ENCODE measurements at regions not wholly inside any gene's neighbourhood (a gene's known extent, or its start where the extent isn't known, plus 50 kb on each side); places are given as distances from the start of the nearest gene placed in this dataset.
"Not testable (repeated sequence)": the region's sequence is repeated elsewhere in the genome, so short reads cannot be mapped to it uniquely, and the experiment has no call there.

DNA sequence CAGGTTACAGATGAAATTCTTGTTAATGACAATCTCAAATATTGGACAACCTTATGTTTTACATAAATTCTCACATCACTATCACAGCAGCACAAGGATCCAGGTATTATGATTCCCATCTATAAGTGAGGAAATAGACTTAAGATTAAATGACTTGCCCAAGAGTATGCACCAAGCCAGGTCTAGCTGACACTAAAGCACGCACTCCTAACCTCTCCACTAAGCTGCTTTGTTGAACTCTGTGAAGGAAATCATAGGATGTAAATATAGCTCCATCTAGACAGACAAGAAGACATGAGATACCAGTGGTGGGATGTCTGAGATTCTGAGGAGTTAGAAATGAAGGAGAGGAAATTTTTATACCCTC is 87.9 kb downstream of the PHLDA1 start:
- no peak for DNase-seq (ENCODE audit: low read depth in 3 of 3)

DNA sequence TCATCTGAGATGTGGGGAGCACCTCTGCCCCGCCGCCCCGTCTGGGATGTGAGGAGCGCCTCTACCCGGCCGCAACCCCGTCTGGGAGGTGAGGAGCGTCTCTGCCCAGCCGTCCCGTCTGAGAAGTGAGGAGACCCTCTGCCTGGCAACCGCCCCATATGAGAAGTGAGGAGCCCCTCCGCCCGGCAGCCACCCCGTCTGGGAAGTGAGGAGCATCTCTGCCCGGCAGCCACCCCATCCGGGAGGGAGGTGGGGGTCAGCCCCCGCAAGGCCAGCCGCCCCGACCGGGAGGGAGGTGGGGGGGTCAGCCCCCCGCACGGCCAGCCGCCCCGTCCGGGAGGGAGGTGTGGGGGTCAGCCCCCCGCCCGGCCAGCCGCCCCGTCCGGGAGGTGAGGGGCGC is 89.9 kb downstream of the PHLDA1 start:
- not testable (repeated sequence) for DNase-seq (ENCODE audit: low read depth in 3 of 3)

DNA sequence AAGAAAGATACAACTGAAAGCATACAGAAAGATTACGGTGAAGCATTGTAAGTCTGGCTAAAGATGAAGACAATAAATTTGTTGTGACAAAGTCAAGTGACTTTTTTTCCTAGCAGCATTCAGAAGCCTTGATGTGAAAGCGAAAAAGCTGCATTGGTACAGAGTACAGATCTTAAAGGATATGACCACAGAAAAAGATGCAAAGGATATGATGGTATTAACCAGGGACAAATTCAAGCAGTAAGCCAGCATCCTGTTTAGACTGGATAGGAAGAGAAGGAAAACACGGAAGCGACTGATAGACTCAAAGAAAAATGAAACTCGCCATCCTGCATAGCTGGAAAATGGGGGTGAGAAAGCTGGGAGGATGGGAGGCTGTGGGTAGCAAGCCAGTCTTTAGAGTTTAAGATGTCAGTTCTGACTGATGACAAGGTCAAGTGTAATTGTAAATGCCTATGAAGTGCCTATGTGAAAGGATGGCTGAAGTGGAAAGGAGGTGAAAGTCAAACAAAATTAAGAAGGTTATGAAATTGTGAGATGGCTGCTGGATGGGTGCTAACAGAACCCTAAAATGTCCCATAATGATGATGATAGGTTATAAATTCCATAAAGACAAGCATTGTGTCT is 92.4 kb downstream of the PHLDA1 start:
- DNase-seq (ENCODE audit: low read depth in 3 of 3): no peak

DNA sequence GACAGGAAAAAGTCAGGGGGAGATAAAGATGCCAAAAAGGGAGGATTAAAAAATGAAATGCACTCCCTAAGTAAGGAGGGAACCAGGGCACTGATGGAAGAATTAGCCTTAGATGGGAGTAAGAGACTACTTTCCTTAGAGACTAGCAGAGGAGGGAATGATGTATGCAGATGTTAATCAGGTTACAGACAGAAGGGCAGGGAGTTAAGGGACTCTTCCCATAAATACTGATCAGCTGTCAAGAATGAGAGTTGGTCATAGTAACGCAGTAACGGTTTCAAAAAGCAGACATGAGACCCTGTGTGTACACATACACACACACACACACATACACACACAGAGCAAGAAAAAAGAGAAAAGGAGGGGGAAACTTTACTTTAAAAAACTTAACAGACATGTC is 93.4 kb downstream of the PHLDA1 start:
- DNase-seq (ENCODE audit: low read depth in 3 of 3): no peak

DNA sequence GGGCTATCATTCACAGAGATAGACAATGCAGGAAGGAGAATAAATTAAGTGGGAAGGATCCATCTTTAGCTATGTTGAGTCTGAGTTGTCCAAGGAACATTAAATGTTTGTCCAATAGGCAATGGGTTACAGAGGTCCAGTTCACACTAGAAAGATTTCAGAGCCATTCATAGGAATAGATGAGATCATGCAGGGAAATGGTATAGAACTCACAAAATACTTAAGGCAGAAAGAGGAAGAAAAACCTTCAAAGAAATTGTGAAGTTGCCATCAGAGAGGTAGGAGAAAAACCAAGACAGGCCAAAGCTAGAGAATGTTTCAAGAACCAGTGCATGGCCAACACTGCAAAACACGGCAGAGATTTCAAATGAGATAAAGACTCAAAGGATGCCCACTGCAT is 94.1 kb downstream of the PHLDA1 start:
- no peak for DNase-seq (ENCODE audit: low read depth in 3 of 3)

DNA sequence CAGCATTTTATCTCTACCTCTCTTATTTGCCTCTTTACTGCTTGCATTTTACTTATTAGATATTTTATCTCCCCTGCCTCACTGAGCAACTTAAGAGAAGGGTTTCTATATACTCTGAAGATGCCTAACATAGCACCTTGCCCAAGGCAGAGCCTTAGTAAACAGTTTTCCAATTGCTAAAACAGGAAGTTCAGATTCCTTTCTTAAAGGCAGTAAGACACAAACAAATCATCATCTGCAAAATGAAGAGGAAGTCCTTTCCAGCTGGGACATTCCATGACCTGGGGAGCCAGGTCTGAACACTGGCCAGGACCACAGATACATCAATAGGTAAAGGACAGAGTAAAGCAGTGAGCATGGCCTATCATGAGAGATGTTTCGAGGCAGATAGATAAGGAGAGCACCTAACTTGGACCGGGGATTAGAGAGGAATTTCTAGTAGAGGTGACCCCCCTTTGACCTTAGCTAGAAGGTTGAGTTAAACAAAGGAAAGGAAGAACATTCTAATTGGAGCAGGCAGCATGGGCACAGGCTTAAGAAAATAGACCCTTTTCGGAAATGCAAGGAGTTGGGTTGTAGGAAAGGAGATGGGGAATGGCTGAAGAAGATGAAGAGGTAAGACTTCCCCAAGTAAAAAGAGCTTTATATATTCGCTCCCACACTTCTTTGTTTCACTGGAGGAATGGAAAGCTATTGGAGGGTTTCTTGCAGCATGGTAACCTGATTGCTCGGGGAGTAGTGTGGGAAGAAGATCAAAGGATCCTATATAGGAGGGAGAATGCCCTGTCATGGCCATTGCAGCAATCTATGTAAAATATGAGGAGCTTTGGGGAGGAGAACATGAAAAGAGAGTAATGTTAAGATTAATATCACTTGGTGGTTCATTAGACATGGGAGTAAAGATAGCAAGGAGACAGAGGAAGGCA is 94.8 kb downstream of the PHLDA1 start:
- DNase-seq (ENCODE audit: low read depth in 3 of 3): no peak

DNA sequence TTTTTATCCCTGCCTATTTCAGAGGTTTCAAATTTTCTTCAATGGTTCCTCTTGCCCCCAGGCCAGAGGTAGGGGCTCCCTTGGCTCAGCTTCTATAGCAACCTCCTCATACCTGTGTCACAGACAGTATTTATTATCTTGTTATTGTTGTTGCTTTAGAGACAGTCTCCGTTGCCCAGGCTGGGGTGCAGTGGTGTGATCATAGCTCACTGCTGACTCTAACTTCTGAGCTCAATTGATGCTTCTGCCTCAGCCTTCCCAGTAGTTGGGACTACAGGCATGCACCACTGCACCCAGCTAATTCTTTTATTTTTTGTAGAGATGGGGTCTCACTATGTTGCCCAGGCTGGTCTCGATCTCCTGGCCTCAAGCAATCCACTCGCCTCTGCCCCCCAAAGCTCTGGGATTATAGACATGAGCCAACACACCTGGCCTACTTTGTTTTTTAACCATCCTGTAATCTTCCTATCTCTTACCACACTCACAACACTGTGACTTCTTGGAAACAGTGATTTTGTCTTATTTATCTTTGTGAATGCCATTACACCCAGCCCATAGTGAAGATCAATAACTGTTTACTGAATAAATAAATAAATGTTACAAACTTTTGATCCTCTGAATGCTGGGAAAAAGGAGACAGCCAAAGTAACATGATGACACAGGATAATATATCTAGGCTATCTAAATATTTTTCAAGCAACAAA is 95.9 kb downstream of the PHLDA1 start:
- no peak for DNase-seq (ENCODE audit: low read depth in 3 of 3)

DNA sequence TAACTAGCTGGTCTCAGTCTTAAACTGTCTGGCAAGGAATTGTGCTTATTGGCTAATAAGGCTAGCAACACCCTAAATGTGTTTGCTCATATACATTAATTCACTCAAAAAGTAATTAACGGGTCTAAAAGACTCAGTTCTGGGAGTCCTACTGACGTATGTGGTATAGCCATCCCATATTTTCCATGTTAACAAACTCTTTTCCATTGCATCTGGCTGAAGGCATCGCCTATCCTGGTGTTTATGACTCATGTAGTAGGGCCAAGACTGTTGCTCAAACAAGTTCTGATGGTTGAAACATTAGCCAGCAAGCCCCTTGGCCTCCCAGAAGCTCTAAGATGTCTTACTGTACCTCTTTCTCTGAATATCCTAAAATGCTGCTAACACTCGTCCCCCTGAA is 98.5 kb downstream of the PHLDA1 start:
- DNase-seq (ENCODE audit: low read depth in 3 of 3): no peak

DNA sequence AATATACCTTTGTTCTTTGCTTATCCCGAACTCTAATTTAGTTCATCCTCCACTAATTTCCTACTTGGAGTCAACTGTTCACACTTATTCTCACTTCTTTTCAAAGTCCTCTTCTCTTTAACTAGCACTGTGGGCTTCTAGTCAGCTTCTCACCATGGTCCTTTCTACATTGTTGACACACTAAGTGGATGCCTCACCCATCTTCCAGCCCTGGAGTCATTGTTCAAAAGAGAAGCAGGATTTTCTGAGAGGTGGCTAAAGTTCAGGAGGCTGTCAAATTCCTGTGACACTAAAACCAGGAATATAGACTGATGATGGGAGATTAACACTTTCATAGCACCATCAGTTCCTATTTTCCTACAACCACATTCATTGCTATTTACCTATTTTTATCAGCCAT is 99.3 kb downstream of the PHLDA1 start:
- DNase-seq (ENCODE audit: low read depth in 3 of 3): no peak

DNA sequence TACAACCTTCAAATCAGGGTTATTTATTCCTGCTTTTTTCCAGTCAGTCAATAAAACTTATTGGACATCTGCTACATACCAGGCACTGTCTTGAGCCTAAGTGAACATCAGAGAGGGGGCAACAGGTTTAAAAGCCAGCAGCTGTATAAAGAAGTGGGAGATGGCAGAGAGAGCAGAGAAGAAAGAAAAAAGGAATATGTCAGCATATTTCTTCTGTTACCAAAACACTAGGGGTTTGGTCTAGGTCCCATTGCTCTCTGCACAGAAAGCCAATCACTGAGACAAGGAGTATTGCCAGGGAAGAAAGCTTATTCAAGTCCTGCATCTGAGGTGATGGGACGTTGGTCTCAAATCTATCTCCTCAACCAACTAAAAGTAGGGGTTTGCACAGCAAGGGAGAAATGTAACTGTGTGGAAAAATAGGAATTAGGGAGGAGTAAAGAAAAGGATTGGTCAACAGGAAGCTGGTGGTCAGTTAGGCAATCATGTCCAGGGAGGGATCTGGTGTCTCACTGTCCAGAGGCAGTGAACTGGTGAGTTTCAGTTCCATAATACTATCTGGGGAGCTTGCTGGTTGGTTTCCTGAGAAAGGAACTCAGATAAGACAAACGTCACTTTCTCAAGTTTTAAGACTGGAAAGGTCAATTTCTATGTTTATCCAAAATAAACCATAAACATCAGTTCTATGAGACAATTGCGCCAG is 107.5 kb downstream of the PHLDA1 start:
- no peak for DNase-seq (ENCODE audit: low read depth in 3 of 3)

DNA sequence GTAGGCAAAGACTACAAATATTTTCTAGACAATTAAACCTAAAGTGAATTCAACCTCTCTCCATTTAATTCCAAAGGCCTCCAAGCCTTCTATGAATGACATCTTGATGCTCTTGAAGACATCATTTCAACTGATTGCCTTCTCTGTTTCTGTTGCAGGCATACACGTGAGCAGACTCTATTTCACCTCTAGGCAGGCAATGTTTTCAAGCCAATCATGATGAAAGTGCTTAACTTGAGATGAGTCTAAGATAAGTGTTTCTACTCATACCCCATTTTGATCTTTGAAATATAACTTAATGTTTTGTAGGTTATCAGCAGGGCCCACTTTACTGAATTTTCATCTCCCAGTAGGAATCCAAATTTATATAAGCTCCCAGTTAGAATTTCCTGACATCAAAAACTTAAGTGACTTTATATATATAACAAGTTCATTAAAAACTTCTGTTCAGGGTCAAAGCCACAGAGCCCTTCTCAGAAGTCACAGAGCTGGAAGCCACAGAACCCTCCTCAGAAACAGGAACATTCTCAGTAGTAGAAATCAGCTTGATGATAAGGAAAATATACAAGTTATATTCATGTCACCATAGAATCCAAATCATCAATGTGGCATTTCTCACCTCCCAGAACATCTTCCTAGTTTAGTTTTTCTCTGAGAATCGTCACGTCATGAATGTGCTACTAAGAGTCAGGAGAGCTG is 108.5 kb downstream of the PHLDA1 start:
- no peak for DNase-seq (ENCODE audit: low read depth in 3 of 3)

DNA sequence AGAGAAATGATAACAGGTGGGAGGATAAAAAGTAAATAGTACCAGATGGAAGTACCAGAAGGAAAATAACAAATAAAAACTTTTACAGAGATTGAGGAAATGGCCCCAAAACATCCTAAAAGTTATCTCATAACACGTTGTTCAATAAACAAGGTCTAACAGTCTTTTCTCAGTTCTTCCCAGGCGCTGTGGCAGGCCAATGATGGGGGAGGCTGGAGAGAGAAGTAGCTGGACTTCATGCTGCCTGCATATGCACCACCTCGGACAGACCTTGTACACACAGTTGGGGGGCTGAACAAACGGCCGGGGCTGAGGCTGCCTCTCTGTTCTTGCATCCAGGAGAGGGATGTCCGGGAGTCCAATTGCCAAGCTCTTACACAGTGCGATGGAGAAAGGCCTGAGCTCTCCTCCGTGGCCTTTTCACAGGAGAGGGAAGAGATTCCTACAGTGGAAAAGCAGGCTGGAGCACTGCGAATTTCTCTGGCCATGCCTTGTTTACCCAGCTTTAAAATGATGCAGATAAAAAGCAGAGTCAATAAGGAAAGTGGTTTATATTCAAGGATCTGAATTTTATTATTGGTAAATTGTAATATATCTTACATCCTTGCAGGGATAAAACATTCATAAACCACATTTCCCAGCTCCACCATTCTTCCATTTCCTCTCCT is 109.8 kb downstream of the PHLDA1 start:
- DNase-seq (ENCODE audit: low read depth in 3 of 3): no peak

DNA sequence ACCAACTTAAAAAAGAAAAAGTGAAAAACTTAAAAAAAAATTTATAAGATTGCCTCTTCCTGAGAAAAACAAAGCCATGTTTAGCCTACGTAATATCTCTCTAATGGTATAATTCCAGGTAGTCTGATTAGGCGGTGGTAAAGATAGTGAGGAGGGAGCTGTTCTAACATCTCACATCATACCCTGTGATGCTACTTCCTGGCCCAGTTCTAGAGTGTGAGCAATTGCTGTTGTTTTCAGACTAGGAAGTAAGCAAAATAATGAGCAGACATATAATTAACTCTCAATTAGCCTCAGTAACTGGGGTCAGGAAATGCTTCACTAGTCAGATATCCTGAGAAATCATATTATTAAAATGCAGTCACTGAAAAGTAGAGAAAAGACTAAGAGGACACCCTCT is 113.9 kb downstream of the PHLDA1 start:
- no peak for DNase-seq (ENCODE audit: low read depth in 3 of 3)

DNA sequence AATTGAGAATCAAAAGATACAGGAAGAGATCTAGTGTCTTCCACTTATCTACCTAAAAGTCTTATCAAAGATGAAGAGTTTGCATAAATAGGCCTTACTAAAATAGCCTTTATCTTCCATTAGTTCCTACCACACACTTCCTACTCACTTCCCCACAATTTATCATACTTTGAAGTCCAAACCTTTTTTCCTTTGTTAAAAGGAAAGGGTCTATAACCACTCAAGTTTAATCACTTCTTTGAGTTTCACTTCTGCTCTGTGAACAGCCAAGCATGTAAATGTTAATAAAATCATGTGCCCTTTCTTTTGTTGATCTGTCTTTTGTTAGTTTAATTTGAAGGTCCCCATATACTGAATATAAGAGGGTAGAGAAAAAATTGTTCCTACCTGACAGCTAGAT is 114.5 kb downstream of the PHLDA1 start:
- no peak for DNase-seq (ENCODE audit: low read depth in 3 of 3)

DNA sequence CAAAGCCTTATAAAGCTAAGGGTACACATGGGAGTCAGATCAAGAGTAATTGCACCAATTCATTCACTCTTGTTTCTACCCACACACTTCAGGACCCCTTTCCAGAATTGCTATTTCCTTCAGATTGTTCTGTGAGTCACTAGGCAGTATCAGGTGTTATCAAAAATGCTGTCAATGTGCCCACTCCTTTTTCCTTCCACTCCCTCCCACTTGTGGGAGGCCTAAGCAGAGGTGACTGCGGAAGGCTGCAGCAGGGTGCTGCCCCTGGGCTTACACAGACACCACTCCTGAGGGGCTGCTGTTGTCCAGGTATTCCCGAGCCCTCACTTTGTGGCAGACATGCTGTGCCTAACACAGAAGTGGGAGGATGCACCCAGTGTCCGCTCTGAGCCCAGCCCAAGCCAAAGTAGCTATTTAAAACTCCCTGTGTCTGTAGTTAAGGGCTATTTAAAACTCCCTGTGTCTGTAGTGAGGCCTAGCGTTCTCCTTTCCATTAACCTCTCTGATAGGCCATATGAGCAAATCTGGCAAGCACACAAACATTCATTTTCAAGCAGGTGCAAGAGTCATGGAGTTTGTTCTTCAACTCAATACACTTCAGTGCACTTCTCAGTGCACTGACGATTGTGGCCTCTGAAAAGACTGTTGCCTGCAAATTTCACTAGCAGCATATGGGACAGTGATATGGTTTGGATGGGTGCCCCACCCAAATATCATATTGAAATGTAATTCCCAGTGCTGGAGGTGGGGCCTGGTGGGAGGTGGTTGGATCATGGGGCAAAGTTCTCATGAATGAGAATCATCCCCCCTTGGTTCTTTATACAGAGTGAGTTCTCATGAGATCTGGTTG is 117.8 kb downstream of the PHLDA1 start:
- peak in 1 of 3 experiments; percentile 16 for DNase-seq (ENCODE audit: low read depth in 3 of 3)

DNA sequence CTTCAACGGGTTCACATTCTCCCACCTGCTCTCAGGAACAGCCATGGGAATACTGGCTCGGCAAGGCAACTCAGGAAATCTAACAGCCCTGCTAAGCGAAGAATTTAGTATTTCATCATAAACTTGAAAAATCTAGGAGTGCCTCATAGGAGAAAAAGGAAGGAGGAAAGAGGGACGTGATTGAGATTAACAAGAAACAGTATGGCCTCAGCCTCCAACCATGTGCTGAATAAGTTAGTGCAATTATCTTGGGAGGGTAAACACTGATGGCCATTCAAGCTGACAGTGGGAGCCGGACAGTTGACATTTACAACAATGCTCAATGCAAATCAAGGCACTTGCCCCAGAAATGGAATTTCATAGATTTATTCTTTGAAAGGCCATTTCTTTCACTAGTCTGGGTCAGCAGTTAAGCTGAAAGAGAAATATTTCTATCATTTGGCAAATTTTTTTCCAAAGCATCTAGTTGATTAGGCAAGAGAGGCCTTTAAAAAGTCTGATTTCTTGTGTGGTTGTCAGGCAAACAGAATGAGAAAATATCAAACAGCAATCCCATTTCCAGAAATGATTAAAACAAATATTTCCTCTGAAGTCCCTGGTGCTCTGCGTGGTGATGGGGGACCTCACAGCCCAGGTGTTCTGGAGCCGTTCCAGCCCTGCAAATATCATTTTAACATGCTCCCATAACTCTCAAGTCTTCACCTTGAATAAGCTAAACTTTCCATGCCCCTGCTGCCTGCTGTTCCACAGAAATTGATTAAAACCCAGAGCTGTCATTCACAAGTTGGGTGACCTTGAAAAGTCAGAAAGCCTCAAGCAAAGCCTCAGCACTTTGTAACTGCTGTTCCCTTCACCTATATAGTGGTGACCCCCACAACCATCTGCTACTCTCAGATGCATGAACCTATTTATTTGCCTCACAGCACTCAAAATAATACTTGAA is 121.6 kb downstream of the PHLDA1 start:
- DNase-seq (ENCODE audit: low read depth in 3 of 3): no peak

DNA sequence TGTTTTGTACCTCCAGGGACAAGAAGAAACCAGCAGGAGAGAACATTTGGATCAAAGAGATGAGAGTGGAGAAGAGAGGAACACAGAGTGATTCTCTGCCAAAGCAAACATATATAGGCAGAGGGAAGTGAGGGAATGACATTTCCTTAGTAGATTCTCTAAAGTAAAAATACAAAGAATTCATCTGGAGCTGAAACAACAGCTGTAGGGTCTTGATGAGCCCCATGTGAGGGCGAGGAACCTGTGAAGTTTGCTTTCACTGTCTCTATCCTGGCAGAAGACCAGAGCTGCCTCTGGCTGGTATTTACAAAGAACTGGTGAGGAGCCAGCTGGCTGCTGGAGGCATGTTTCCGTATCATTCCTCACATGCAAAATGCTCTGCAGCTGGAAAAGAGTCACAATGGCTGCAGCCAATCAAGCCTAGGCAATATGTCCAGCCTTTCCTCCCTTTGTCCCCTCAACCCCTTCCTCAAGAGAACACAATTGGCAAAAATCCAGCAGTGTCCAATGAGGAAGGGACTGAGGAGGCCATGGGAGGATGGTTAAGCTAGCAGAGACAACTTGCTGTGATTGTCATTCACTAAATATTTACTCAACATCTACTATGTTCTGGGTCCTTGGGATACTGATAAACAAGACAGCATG is 122.5 kb downstream of the PHLDA1 start:
- no peak for DNase-seq (ENCODE audit: low read depth in 3 of 3)

DNA sequence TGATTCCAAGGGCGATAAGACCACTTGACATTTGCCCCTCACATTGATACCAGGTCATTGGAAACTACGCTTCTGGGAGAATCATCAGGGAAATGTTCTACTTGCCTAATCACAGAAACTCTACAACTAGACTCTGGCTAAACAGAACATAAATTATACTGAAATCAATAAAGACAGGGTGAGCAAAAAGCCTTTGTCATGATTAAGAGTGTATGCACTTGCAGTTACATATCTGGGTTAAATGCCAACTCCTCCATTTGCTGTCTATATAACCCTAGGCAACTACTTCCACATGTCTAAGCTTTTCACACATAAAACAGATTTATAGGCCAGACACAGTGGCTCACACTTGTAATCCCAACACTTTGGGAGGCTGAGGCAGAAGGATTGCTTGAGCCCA is 125.7 kb downstream of the PHLDA1 start:
- no peak for DNase-seq (ENCODE audit: low read depth in 3 of 3)

All from stimulated activated CD4-positive, alpha-beta T cell treated with anti-CD3 and anti-CD28 coated beads, TNF-alpha, amount 100 ng/mL, for 4 hours (primary cell).